ENCODE measurements at regions not wholly inside any gene's neighbourhood (a gene's known extent, or its start where the extent isn't known, plus 50 kb on each side); places are given as distances from the start of the nearest gene placed in this dataset.
"Not testable (repeated sequence)": the region's sequence is repeated elsewhere in the genome, so short reads cannot be mapped to it uniquely, and the experiment has no call there.

DNA sequence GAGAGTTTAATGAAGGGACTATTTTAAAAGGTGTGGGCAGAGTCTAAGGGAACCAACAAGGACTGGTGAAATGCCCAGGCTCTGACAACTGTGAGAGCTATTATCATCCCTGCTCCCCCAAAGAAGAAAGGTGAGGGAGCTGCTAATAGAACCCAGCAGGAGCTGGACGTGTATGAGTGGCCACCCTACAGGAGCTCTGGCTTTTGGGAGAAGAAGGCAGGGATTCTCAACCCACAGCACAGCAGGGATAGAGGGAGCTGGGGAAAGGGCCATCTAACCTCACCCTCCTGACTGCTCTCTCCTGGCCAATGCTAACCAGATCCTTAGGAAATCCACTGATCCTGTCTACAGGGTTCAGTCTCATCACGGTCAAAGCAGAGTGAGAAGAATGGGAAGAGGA, 57.1 kb downstream of the GRIN2B start:
- no peak for DNase-seq (ENCODE audit: low read depth)

DNA sequence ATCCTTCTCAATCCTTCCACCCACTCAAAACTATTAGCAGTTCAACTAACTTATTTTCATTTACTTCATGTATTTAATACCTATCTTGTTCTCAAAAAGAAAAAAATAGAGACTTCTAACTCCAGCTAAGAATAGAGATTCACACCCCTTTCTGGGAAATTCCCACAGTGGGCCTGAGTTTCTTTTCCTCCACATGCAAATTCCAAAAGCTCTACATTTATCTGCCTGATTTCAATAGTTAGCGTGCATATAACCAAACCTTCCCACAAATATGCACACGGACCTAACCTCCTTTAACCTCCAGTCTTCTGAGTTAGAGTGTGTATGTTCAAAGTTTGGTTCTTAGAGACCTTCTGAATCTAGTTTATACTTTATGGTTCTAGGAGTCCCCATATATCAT, 62.5 kb downstream of the GRIN2B start:
- no peak for DNase-seq (ENCODE audit: low read depth)

DNA sequence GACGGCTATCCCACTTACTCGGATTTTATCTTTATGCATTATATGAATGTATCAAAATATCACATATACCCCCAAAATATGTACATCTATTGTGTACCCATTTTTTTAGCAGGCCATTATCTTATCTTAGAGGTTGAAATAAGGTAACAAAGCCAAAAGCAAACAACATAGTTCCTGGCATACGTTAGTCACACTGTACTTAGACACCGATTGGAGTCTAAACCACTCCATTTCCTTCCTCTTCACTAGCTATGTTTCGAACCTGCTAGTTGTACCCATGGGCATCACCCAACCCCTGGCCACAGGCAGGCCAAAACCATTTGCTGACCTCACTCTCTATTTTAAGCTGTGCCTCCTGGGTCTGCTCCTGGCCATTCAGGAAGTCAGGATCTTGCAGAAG, 66.3 kb downstream of the GRIN2B start:
- no peak for DNase-seq (ENCODE audit: low read depth)

- DNase-seq (ENCODE audit: low read depth), result no peak
Measured at GRCh38 chr12:13913371-13913770, 68.0 kb downstream of the GRIN2B start.

DNA sequence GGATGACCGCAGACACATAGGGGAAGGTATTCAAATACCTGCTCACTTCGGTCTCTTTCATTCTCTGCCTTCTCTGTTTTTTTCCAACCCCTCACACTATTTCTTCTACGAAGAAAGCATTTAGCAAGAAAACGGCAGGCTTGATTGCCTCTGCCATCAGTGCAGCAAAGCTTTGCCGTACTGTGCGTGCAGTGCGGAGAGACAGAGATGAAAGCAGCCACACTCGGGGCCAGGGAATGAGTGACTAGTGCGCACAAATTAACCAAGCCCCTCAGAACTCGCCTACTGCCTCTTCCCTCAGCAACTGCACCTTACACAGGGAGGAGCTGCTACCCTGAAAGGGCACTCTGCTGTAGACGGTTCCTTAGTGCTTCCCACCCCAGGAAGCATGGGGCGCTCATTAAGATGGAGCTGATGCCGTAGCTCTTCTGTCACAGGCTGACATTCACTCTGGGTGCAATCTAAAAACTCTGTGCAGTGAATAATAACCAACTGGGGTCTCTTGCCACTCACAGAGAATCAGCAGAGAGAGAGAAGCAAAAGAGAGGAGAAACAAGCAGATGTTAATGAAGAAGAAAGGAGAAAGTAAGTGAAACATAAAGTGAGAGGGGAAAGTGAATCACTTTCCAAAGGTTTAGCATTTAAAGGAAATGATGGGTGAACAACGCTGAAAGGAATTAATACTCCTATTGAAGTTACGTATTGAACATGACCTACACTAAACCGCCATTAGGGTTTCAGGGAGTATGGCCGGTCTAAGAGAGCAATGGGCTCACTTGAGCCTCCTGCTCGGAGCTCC, 69.4 kb downstream of the GRIN2B start:
- no peak for DNase-seq (ENCODE audit: low read depth)

DNA sequence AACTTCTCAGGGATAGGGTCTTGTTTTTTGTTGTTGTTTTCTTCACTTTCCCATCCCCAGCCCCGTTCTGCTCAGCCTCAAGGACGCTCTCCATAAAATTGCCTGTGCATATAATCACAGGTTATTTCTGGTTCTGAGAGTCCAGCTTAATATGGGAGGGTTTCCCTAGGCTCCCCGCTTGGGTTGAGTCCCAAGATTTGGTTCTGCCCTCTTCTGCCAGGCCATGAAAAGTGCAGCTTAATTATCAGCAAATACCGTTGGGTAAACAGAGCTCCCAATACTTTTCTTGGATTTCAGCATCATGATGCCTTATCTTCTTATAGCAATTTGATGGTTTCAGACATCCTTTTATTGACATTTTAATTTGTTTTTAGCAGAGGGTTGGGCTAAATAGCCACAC, 75.6 kb downstream of the GRIN2B start:
- no peak for DNase-seq (ENCODE audit: low read depth)

- no peak for DNase-seq (ENCODE audit: low read depth)
Measured at GRCh38 chr12:13900718-13901117, 80.7 kb downstream of the GRIN2B start.

GRCh38 chr12:13898387-13898786, 83.0 kb downstream of the GRIN2B start:
- not testable (repeated sequence) for DNase-seq (ENCODE audit: low read depth)

DNA sequence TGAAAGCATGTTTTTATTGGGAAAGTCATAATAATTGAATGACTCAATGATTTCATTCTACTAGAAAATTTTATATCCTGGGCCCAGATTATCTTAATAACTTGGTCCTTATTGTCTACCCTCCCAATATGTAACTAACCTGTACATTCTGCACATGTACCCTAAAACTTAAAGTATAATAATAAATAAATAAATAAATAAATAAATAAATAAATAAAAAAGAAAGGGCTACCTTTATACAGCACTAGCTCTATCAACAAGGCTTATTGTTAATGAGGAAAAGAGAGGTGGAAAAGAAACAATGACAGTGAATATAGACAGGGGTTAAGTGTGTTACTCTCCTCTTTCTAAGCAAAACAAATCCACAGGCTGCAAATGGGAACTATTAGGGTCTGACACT, 83.6 kb downstream of the GRIN2B start:
- DNase-seq (ENCODE audit: low read depth), result no peak

DNA sequence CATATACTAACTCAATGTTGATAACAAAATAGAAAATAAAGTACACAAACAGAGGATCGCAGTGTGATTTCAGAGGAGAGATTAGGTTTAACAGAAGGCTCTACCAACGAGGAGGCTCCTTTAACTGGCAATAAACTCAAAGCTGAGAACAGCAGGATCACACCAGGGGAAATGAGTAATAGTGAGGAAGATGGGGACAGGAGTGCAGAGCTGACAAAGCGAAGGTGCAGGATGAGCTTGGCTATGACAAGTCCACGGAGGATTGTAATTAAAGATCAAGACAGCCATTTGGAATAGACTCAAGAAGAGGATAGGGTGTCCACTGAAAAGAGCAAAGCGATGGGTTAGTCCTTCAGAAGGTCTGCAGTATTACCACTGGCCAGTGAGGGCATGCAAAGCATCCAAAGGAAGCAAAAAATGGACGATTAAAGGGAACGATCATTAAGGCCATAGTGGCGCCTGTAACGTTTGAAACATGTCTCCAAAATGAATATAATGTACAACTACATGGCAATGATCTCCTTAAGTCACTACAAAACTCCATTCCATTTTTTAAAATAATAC, 85.3 kb downstream of the GRIN2B start:
- DNase-seq (ENCODE audit: low read depth), result no peak

- no peak for DNase-seq (ENCODE audit: low read depth)
Measured at GRCh38 chr12:13891902-13892301, 89.5 kb downstream of the GRIN2B start.

DNA sequence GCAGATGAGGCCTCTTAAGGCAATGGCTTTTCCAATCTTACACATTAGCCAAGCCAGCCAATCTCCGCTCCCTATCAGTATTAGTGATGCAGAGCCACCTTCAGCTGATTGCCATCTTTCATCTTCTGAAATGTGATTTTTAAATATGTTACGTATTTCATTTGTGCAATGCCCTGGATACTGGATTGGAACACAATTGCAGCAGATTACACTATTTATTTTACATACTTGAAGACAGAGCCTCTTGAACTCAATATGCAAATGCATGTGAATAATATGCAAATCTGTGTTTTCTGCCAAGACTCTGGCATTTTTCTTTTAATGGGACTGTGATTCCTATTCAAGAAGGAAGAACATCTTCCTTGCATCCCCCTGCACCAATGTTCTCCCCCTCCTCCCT, 90.5 kb downstream of the GRIN2B start:
- DNase-seq (ENCODE audit: low read depth), result no peak

DNA sequence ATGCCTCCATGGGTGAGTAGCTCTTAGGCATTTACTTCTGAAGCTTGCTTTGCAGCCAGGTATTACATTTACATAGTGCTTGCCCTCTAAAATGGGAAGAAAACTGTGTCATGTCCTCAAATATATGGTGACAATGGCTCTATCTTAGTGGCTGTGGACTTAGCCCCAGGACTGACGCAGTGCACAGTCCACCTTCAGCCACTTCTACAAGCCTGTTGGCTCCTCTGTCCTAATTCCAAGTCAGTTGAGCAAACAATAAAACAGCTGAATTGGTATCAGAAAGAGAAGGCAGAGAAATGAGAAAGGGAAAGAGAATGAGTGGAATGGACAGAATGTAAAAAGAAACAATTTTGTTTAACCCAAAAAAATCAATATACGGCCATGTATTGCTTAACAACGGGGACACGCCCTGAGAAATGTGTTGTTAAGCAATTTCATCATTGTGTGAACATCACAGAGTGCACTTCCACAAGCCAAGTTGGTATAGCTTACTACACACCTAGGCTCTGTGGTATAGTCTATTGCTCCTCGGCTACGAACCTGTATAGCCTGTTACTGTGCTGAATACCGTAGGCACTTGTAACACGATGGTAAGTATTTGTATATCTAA, 93.5 kb downstream of the GRIN2B start:
- DNase-seq (ENCODE audit: low read depth), result no peak

DNA sequence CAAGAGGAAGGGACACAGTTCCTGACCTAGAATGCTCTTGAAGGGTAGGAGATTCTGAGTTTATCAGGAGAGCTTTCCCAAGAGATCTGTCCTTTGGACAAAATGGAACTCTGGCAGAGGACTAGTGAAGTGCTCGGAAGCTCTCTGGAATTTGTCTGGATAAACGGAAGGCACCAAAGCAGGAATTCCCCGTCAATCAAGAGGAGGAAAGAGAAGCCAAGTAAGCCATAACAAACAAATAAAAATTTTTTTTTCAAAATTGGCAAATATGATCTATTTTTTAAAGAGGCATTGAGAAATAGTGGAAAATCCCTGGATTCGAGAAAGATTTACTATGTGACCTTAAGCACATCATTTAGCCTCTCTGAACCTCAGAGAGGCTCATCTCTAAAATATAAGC, 99.2 kb downstream of the GRIN2B start:
- no peak for DNase-seq (ENCODE audit: low read depth)

DNA sequence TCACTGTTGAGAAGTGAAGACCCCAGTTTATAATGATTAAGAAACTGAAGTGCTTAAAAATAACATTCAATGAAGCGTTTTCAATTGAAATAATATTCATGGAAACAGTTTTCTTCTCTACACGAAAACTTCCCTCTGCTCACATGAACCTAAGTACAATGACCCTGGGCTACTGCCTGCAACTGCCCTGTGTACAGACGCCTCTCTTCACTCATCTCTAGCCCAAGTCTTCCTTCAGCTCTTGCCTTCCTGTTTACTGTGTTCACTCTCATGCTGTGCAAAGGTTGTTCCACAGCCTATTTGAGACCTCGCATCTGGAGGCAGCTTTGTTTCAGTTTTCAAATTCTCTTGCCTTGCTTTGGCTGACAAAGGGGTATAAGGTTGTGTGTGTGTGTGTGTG, 100.8 kb downstream of the GRIN2B start:
- no peak for DNase-seq (ENCODE audit: low read depth)

DNA sequence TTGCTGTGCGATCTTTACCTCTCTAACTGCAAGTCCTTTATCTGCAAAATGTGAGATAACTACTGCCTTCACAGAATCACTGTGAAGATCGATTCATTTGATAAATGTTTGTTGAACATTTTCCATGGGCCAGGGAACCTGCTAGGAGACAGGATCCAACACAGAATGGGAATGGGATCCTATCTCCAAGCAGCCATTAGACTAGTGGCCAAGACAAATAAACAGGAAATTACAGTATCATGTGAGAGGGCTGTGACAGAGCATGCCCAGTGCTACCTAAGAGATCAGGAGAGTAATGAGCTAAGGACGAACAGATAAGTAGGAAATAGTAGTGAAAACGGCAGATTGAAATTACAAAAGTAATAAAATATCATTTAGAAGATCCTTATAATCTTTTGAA, 105.7 kb downstream of the GRIN2B start:
- DNase-seq (ENCODE audit: low read depth), result no peak

DNA sequence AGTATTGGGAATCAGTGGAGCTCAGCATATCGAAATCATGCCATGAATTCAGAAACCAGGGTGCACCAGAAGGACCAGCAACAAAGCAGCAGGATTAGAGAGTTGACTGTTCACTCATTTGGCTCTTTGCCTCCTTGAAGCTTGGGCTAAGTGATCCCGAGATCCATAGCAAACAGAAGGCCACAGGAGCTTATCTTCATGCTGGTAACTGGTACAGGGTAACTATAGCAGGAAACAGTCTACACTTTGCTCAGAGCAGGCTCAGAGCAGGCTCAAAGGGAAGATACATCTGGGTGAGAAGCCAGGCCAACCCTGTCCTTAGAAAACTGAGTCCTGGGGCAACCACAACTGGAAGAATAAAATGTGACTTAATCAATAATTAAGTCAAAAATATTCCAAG, 111.1 kb downstream of the GRIN2B start:
- DNase-seq (ENCODE audit: low read depth), result no peak

DNA sequence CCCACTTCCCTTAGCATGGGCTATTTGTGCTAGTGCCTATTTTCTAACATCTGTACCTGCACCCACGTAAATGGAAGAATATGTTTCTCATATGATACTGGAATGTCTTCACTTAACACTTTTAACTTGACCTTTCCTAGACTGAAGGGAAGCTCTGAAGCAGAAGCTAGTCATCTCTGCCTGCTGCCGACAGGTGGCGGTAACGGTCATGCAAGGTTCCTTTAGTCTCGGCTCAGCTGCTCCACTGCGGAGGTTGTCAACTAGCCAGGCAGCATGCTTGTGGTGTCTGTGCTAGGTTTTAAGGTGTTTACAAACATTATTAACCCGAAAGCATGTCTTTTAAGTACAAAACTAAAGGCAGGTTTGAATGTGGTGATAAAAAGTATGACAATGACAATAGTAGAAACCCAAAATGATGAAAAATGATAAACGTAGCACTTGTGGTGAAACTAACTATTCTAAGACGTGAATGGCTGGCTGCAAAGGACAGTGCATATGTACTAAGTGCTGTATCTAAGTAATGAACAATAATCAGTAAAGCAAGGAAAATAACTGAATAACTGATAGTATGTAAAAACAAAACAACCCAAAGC, 117.2 kb downstream of the GRIN2B start:
- DNase-seq (ENCODE audit: low read depth), result no peak

DNA sequence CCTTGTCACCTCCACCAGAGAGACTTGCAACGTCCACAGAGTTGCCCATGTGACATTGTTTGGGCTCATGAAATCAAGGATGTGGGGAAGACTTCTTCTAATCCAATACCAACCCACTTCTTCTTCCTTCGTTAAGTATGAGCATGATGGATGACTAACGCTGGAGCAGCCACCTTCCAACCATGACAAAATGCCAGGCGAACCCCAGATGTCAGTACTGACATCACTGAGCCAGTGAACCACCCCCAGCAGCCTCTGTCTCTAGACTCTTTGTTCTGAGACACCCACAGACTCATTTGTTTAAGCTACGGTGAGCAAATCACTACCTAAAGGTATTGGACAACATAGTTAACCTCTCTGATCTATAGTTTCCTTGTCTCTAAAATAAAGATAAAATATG, 123.7 kb downstream of the GRIN2B start:
- DNase-seq (ENCODE audit: low read depth), result no peak

DNA sequence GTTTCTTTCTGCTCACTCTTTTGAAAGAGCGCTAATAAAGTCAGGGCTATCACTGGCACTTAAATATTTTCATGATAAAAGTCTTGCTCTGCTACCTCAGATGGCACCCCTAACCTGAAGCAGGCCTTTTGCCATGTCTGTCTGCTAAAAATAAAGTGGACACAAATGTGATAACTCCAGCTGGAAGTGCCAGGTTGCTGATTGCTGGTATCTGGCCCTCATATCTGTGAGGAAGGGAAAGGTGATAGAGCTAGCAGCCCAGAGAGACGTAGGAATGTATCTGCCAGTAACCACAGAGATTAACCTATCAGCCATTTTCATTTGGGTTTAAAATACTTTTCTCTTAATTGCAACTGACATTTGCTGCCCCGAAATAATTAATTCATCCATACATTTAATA, 127.9 kb downstream of the GRIN2B start:
- no peak for DNase-seq (ENCODE audit: low read depth)

- DNase-seq (ENCODE audit: low read depth), result no peak
Measured at GRCh38 chr12:13851828-13852227, 129.6 kb downstream of the GRIN2B start.

- DNase-seq (ENCODE audit: low read depth), result no peak
Measured at GRCh38 chr12:13849456-13849855, 131.9 kb downstream of the GRIN2B start.

- DNase-seq (ENCODE audit: low read depth), result no peak
Measured at GRCh38 chr12:13843841-13844240, 137.6 kb downstream of the GRIN2B start.

Data from activated T-helper 1 cell treated with Interleukin-2 at 50 U/mL for 16 hours (primary cell).